NCI-H2029 treated with DMSO at 0.1 percent for 48 hours (cell line): ENCODE measurements at regions not wholly inside any gene's neighbourhood (a gene's known extent, or its start where the extent isn't known, plus 50 kb on each side); places are given as distances from the start of the nearest gene placed in this dataset.
A peak's percentile ranks its signal among the peaks of the same experiment; 100 is the strongest.
"Not testable (repeated sequence)": the region's sequence is repeated elsewhere in the genome, so short reads cannot be mapped to it uniquely, and the experiment has no call there.

Experiments
- DNase-seq: peaks from one replicate; lab custom pipeline; 2025; lab: John Stamatoyannopoulos, UW

DNA sequence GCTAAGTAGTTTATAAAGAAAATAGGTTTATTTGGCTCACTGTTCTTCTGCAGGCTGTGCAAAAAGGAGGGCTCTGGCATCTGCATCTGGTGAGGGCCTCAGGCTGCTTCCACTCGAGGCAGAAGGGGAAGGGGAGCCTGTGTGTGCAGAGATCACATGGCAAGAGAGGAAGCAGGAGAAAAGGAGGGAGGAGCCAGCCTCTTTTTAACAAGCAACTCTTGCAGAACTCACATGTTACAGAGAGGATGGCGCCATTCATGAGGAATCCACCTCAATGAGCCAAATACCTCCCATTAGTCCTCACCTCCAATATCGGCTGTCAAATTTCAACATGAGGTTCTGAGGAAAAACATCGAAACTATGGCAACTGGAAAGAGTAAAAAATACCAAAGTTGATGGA is 666.6 kb upstream of the SLC35B3 start:
- no peak for DNase-seq

DNA sequence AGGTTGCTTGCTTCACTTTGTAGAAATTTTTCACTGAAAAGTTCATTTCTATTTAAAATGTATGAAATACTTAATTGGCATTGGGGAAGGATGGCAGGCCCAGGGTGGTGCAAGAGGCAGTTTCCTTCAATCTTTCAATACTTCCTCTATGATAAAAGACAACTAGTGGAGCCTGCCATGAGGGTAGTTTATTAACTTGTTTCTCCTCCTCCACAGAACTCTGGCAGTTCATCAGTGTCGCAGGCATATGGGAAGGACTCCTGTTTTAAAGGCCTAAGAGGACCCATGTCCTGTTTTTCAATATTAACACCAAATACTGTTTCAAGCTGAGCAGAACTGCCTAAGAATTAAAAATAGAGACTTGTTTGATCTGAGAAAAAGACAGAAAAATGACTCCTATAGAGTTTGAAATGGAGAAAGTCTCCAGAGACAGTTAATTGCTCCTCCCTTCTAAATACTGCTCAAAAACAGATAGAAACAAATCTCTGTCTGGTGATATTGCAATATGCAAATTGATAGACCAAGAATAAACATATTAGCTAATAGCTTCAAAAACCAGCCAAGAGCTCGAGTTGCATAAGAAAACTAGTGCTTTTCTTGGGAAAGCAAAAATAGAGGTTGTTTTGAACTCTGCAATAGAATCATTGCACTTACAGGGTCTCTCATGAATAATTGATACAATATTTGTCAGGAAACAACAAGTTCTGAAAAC is 665.7 kb upstream of the SLC35B3 start:
- DNase-seq = no peak

DNA sequence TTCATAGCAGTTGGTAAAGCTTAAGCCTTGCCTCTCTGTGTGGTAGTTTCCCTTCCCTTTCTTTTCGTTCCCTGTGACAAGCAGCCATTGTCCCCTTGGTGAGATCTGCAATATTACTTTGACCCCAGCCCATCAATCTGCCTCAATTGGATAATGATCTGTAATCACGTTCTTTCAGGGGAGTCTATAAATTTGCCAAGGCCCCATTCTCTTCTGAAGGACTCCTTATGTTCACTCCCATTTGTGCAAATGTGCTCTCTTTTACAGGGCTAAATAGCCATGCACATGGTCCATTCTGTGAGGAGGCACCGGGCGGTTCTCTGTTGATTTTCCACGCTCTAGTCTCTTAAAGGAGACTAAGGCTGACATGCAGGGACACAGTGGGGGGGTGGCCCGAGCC is 660.4 kb upstream of the SLC35B3 start:
- DNase-seq = no peak

DNA sequence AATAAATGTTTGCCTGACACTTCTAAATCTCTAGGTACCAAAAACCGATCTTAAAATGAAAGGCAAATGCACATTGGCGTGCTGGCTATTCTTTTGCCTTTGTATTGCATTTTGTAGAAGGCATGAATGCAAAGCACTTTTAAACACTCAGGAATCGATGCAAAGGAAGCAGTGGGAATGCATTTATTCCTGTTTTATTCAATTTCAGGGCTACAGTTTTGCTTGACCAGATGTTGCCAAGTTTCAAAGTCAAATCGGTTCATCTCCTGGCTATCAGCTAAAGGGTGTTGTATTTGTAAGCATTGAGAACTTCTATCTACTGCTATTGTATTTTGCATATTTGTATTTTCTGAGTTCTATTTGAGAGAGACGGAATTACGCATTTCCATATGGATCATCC is 659.8 kb upstream of the SLC35B3 start:
- no peak for DNase-seq

DNA sequence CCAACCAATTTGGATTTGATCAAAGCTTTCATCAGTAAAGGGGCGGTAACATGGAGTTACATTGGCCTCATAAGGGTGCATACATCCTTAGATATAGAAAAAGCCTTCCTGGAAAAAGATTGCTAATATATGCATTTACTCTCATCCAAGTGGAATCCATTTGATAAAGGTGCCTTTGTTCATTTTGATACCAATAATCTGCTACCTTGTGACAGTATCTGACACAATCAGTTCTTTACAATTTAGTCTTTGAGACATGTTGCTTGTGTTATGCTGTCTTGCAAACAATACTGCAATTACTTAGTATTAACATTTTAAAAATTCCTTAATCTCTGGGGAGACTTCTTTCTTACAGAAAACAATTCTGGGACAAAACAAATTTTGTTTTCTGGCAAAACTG is 654.4 kb upstream of the SLC35B3 start:
- DNase-seq = no peak

DNA sequence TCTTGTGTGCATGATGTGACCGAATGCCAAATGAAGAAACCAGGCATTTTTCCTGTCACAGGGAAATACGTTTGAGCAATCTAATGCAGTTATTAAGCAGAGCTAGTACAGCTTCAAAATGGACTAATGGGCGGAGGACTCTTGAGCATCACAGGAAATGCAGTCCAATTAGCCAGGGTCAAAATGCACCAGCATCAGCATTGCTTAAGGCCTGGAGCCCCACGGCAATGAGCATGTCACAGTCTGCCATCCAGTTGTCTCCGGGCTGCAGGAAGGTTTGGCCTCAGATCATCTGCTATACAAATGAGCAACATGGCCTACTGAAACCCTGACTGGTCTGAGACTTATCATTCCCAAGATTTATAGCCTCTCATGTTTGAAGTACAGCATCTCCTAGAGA is 652.1 kb upstream of the SLC35B3 start:
- DNase-seq = peak; percentile 10

DNA sequence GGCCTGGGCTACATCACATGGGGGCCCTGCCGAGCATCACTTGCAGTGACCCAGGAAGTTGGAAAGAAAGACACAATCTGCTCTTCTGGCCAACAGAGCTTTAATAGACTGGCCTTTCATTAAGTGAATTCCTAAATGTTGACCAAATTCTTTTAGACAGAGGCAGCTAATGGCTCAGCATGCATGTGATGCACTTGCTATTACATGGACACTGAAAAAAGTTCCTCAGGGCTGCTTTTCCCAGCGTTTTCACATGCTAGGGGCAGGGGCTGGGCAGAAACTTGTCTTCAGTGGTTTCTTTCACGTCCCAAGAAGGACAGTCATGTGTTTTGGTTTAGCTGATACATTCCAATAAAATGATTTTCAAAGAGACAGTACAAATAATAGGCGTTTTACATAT is 651.0 kb upstream of the SLC35B3 start:
- DNase-seq = no peak

DNA sequence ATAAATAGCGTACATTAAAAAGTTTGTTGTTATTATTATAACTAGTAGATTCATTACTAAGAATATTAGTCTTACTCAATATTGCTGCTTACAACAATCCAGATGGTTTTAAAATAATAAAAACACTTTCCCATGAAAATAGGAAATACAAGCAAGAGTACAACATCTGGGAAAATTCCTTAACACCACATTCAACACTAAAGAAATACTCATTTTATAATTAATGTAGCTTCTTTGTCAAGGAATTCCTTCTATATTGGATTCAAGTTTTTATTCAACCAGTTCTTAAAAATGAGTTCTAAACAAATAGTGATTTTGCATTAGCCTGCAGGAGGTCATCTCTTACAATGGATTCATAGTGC is 650.3 kb upstream of the SLC35B3 start:
- DNase-seq = no peak

DNA sequence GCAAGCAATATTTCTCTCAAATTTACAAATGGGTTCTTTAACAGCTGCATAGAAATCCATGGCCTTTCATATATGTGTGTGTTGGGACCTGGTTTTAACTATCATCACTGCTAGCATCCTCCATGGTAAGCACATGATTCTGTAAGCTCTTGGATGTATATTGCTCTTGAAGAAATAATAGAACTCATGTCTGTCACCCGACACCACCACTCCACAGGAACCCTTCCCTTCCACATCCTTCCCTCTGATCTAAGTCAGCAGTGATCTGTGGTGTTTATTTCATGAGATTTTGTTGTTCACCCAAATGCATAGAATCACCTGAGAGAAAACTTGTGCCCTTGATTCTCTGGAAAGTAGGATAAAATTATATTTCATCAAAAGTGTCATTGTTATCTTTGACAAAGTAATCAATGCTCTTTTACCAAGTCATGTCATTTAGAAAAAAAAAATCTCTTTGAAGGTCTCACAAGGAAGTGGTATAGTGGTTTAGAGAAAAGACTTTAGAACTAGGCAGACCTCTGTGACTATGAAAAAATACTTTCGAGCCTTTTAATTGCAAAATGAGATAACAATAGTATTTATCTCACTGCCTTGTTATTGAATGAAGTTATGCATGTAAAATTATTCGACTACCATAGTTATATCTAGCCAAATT is 649.8 kb upstream of the SLC35B3 start:
- DNase-seq = peak; percentile 44

DNA sequence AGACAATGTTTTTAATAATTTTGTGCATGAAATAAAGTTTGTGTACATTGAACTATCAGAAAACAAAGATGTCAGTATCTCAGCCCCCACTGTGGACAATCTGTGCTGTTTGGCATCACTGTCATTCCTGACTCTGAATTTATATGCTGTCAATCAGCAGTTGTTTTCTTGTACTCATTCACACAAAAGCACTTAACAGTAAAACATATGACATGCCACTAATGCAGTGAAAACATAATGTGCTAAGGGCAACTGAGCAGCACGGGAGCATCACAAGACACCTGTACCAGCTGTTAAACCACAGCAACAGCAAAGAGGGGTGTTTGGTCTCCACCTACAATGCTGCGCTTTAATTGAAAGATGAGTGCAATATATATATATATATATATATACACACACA is 647.8 kb upstream of the SLC35B3 start:
- no peak for DNase-seq

DNA sequence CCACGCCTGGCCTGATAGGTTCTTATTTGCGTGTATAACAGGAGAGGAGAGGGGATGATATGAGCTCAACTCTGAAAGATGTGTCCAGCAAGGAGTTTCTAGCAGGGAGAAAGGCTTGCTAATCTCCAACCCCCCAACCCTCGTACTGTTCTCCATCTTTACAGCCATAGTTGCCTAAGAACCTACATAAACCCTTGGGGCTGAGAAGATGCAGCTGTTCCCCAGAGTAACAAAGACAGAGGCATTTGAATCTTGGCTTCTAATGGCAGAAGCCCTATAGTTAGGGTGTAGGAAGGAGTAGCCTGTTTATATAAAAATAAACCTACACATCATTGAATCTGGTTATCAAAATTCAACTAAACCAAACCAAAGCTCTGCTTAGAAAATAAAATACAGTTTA is 631.4 kb upstream of the SLC35B3 start:
- DNase-seq = no peak

DNA sequence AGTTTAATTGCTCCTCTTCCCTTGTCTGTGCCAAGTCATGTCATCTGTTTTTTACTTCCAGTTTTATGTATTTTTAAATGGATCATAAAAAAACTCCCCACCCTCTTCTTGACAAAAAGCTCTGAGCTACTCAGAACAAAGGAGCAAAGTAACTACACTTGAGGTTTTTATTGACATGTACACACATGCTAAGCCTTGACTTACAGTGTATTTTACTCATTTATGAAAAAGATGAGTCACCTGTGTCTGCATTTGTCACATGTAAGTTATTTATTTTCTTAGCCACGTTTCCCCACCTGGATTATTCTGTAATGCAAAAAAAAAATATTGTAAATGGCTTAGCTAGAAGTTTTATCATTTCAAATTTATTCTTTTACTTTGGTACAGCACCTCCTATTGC is 628.8 kb upstream of the SLC35B3 start:
- no peak for DNase-seq

DNA sequence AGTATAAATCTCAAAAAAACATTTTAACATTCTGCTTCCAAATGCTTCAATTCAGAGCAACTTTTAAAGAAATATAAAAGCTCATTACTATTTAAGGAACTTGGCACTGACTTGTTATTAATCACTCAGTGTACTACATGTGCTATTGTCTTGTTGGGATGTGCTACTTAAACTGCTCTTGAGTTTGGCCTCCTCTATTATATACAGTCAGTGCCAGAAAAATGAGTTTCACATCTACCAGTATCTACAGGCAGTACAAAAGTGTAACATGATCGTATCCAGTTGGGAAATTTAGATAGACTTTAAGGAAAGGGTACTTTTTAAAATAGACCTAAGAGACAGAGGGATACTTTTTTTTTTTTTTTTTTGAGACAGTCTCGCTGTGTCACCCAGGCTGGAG is 627.3 kb upstream of the SLC35B3 start:
- no peak for DNase-seq

DNA sequence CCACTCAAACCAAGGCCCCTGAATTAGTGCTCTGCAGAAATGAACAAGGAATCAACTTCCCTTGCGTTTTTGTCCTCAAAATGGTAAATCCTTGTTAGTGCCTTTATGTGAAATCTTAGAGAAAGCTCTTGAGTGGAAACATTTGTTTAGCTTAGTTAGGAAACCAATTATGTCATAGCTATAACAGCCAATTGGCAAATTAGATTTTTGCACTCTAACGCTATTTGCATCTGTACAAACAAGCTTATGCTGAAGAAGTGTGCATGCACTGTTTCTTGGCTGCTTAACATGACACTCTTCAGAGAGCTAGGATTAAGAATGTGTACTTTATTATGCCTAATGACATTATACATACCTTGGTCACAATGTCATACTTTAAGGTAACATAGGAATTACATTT is 622.6 kb upstream of the SLC35B3 start:
- no peak for DNase-seq

DNA sequence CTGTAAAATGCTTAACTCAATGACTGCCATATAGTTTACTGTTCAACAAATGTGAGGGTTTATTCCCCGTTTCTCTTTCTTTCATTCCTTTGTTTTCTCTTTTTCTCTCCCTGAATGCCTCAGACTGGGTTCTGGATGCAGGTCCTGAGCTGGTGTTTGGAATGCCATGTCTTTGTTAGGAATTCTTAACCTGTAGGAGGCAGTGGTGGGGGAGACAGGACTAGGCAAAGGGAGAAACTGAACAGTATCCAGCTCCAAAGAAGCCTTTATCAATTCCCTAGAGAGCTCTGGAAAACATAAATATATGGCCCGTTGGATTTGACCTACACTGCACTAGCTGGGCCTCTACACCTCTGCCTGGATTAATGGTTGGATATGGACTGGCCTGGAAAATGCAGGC is 621.2 kb upstream of the SLC35B3 start:
- no peak for DNase-seq

DNA sequence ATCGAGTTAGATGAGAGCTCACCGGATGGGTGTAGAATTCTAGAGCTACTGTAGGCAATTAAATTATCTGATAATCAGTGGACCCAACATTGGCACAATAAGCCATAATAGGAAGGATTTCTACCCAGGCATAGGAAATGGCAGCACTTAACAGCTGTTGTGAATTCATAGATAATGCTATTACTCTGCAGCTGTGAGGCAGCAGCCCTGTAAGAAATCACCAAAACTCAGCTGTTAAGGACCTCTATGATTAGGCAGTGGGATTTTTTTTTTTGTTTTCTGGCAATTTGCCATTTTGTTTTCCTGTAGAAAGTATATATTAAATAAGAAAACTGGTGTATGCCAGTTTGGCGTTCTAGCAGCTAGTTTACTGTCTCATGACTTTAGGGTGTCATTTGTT is 609.1 kb upstream of the SLC35B3 start:
- DNase-seq = no peak

DNA sequence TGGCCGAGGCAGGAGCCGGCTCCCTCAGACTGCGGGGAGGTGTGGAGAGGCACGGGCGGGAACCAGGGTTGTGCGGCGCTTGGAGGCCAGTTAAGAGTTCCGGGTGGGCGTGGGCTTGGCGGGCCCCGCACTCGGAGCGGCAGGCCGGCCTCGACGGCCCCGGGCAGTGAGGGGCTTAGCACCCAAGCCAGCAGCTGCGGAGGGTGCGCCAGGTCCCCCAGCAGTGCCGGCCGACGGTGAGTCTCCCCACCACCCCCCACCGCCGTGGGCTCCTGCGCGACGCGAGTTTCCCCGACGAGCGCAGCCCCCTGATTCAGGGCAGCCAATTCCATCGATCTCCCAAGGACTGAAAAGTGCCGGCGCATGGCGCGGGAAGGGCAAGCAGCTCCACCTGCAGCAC is 605.4 kb upstream of the SLC35B3 start:
- no peak for DNase-seq

DNA sequence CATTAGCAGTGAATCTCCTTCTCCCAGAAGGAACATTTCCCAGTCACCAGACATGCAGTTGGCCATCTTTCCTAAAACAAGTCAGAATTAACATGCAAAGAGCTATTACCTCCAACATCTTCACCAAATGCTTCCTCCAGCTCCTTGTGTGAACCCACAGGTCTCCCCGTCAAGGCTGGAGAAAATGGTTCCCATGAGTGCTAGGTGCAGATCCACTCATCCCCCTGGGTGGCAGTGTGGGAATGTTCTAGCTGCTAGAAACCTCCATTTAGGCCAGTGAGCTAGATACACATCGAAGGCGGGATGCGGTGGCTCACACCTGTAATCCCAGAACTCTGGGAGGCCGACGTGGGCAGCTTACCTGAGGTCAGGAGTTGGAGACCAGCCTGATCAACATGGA is 603.9 kb upstream of the SLC35B3 start:
- no peak for DNase-seq

DNA sequence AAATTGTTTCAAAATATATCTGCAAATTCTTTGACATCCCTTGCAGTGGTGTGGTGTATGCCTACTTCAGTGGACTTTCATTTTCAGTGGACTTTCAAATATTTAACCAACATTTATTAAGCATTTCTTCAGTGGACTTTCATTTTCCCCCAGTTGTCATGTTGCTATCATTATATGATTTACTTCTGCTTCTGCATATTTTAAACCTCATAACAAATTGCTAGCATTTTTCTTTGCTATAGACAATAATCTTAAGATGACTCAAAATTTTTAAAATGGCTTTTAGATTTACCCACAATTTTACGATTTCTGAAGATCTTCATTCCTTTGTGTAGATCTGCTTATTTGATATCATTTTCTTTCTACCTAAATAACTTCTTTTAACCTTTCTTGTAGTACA is 592.7 kb upstream of the SLC35B3 start:
- no peak for DNase-seq

DNA sequence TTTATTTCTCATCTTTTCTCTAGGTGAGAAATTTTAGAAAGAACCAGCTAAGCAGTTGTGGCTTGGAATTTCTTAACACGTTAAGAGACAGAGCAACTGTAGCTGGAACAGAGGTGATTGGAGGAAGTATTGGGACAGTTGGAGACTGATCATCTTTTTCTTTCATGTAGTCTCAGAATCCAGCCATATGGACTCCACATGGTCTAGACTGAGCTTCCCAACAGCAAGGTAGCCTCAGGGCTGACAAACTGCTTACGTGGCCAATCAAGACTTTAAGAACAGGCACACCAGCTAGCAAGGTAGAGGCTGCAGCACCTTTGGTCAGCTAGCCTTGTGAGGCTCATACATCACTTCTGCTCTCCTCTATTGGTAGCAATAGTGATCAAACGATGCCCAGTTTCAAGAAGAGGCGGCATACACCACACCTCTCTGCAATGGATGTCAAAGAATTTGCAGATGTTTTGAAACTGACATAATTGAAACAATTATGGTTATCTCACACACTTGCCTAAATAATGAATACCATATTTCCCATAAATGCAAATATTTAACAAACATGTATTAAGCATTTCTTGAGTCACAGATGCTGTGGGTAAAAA is 590.5 kb upstream of the SLC35B3 start:
- no peak for DNase-seq

DNA sequence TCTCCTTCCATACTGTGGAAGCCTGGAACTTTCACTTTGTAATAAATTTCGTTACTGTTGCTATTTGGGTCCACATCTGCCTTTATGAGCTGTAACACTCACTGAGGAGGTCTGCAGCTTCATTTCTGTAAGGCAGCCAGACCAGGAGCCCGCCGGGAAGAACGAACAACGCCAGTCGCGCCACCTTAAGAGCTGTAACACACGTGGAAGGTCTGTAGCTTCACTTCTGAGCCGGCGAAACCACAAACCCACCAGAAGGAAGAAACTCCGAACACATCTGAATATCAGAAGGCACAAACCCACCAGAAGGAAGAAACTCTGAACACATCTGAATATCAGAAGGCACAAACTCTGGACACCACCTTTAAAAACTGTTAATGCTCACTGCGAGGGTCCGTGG is 589.9 kb upstream of the SLC35B3 start:
- no peak for DNase-seq

DNA sequence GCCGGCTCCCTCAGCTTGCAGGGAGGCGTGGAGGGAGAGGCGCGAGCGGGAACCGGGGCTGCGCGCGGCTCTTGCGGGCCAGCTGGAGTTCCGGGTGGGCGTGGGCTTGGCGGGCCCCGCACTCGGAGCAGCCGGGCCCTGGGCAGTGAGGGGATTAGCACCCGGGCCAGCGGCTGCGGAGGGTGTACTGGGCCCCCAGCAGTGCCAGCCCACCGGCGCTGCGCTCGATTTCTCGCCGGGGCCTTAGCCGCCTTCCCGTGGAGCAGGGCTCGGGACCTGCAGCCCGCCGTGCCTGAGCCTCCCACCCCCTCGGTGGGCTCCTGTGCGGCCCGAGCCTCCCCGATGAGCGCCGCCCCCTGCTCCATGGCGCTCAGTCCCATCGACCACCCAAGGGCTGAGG is 588.9 kb upstream of the SLC35B3 start:
- DNase-seq = not testable (repeated sequence)

DNA sequence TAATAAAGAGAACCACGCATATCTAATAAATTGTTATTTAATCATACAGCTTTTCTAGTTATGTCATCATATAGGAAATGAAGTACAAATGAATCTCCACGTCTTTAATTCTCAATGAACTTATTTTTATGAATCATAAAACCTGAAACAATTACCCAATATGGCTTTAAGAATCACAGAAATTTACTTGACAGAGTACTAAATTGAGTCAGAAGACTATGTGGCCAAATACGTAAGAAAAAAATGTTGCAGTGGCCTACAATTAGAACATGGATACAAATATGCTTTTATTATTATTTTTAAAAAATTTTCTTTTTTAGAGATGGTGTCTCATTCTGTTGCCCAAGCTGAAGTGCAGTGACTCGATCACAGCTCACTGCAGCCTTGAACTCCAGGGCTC is 584.7 kb upstream of the SLC35B3 start:
- no peak for DNase-seq

DNA sequence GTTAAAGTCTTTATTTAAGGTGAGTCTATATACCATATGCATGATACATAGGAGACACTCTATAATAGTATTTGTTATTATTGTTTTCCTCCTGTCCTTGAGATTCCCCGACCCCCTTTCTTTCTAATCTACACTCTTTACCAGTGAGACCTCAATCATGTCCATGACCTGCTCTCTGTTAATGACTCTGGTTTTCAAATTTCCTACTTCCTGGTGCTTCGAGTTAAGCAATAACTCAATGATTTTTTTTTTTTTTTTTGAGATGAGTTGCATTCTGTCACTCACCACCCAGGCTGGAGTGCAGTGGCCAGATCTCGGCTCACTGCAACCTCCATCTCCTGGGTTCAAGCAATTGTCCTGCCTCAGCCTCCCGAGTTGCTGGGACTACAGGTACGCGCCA is 574.6 kb upstream of the SLC35B3 start:
- DNase-seq = no peak
